Coronary artery (tissue), 2 donors: ENCODE measurements at regions not wholly inside any gene's neighbourhood (a gene's known extent, or its start where the extent isn't known, plus 50 kb on each side); places are given as distances from the start of the nearest gene placed in this dataset.

Experiments
- DNase-seq: peaks from one replicate; pipeline ENCODE4 v3.0.0-alpha.2; 2017; ENCODE audit warnings: low spot score
- H3K27ac ChIP-seq, 2 donors: fragments of 200-600 bp; sonication (generic); one replicate each; pipeline ENCODE4 v1.5.1; 2016 to 2019
- H3K4me3 ChIP-seq: fragments of 200-600 bp; sonication (generic); 2 replicates; pipeline ENCODE4 v1.5.1; 2016; ENCODE audit warnings: mild to moderate bottlenecking, moderate library complexity
- CTCF ChIP-seq: fragments of 200-600 bp; sonication (generic); IDR thresholded peaks from one replicate; pipeline ENCODE4 v1.5.1; 2019; ENCODE audit warnings: antibody characterized with exemption

- no peak for TF ChIP-seq CTCF
- DNase-seq = no peak
- Histone ChIP-seq H3K27ac (no peak overlapping the region), H3K4me3 (no peak overlapping the region)
Measured at GRCh38 chr5:57681942-57682341, 199.3 kb upstream of the ACTBL2 start.

DNA sequence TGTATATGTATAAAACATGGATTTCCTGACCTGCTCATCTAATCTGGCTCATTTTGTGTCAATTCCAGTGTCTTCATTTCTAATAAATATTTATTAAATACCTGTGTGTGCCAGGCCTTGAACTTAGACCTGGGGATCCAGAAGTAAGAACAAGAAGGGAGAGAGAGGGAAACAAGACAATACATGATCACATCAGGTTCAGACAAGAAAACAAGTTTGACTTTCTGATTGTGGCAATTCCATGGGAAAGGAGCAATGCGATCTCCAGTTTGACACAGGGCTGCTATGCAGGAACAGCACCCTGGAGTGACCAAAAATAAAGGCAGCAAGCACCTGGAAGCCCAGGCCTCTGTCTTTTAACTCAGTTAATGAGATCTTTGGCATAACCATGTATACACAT is 198.1 kb upstream of the ACTBL2 start:
- Histone ChIP-seq H3K4me3 (no peak overlapping the region), H3K27ac (no peak overlapping the region)
- no peak for DNase-seq
- TF ChIP-seq CTCF = no peak

GRCh38 chr5:57677235-57677634 is 194.6 kb upstream of the ACTBL2 start:
- no peak for TF ChIP-seq CTCF
- DNase-seq = no peak
- no peak overlapping the region for H3K4me3 ChIP-seq
- no peak overlapping the region for H3K27ac ChIP-seq

GRCh38 chr5:57676222-57677098 is 193.8 kb upstream of the ACTBL2 start:
- no peak overlapping the region for H3K4me3 ChIP-seq
- no peak for TF ChIP-seq CTCF
- H3K27ac ChIP-seq = no peak overlapping the region
- no peak for DNase-seq

DNA sequence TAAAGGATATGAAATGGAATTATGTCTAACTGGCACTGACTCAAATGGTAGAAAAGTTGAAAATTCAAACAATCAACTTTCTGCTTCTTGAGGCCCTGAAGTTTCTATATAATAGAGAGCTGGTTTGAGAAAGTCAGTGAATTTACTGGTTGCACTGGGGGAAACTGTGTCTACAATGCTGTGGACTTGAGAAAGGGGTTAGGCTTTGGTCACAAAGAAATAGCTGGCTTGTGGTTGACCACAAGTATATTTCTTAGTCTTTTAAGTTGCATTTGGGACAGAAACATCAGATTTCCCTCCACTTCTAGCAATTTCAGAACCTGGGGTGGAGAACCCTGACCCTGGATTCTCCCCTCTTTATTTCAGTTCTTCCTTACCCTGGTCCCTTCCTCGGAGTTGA is 192.6 kb upstream of the ACTBL2 start:
- no peak for TF ChIP-seq CTCF
- H3K4me3 ChIP-seq = no peak overlapping the region
- no peak overlapping the region for H3K27ac ChIP-seq
- no peak for DNase-seq

DNA sequence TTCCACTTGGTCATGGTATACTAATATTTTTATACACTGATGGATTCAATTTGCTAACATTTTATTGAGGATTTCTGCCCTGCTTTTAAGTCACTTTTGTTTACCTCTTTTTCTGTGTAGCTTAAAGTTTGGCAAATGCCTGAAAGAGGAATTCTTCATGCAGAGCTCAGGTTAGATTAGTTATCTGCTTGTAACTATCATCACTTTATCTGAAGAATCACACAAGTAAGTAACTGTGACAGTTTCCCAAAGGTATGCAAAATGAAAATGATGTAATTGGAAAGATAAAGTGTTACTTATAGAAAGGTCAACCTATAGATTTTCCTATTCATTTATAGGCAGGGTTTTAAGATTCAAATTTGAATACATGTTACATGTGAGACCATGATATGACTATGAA is 188.8 kb upstream of the ACTBL2 start:
- TF ChIP-seq CTCF = no peak
- DNase-seq = no peak
- Histone ChIP-seq H3K27ac (no peak overlapping the region), H3K4me3 (no peak overlapping the region)

DNA sequence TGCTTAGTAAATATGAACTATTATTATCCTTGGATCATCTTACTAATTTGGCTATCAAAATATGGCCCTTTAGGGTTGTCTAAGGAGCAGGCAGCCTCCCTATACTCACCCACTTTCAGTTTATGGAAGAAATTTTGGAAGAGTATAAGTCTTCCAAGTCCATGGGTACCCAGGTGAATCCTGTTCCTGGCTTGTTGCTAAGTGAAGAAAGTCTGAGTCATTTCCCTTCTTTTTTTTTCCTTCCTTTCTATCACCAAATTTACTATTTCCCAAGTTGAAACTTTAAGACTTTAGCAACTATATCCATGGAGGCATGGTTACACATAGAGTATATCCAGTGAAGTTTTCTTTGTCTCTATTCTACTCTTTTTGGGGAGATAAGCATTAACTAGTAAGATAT is 184.0 kb upstream of the ACTBL2 start:
- no peak for DNase-seq

More for the DNA sequence above, 184.0 kb upstream of the ACTBL2 start:
- no peak for TF ChIP-seq CTCF
- no peak overlapping the region for H3K4me3 ChIP-seq
- no peak overlapping the region for H3K27ac ChIP-seq
